ENCODE measurements at regions not wholly inside any gene's neighbourhood (a gene's known extent, or its start where the extent isn't known, plus 50 kb on each side); places are given as distances from the start of the nearest gene placed in this dataset.

GRCh38 chr14:97538749-97539410 lies 741.7 kb downstream of the VRK1 start:
- no peaks in the 10 kb centered on the region for H4K20me1 ChIP-seq
- no peak overlapping the region for H3K9ac ChIP-seq
- no peaks in the 10 kb centered on the region for H3K27me3 ChIP-seq
- TF ChIP-seq Cebpa-rat (IDR thresholded peaks at IDR 0.05), result no peak
- H3K4me1 ChIP-seq, result peaks cover 4 to 49% (median 7%) of the 10 kb centered on the region in 10 experiments; a peak in 19 of 20 replicates
- peak overlapping the region in 2 of 11 experiments; percentile 50 to 57; a peak in 5 of 22 replicates for H3K4me2 ChIP-seq
- peak overlapping the region in 1 of 11 experiments; percentile 21; a peak in 1 of 22 replicates for H3K27ac ChIP-seq
- no peaks in the 10 kb centered on the region for H3K36me3 ChIP-seq
- H3K9me3 ChIP-seq (replicated peaks in 1 of 11), result peaks cover 0 to 18% (median 0%) of the 10 kb centered on the region in 11 experiments; a peak in 8 of 22 replicates
- no peak overlapping the region for H3K4me3 ChIP-seq

GRCh38 chr14:97539411-97539795 lies 742.2 kb downstream of the VRK1 start:
- Histone ChIP-seq H3K9me3 (replicated peaks in 1 of 11) (peaks cover 0 to 18% (median 0%) of the 10 kb centered on the region in 11 experiments; a peak in 8 of 22 replicates), H4K20me1 (no peaks in the 10 kb centered on the region), H3K27ac (no peak overlapping the region), H3K36me3 (no peaks in the 10 kb centered on the region), H3K4me2 (peak overlapping the region in 2 of 11 experiments; percentile 50 to 57; a peak in 4 of 22 replicates), H3K4me3 (no peak overlapping the region), H3K27me3 (no peaks in the 10 kb centered on the region), H3K9ac (no peak overlapping the region), H3K4me1 (peaks cover 9 to 55% (median 13%) of the 10 kb centered on the region in 10 experiments; a peak in 19 of 20 replicates)
- TF ChIP-seq Cebpa-rat (IDR thresholded peaks at IDR 0.05), result no peak

GRCh38 chr14:97539884-97540283 lies 742.7 kb downstream of the VRK1 start:
- no peak for TF ChIP-seq Cebpa-rat (IDR thresholded peaks at IDR 0.05)
- Histone ChIP-seq H3K9me3 (replicated peaks in 1 of 11) (peaks cover 0 to 18% (median 0%) of the 10 kb centered on the region in 11 experiments; a peak in 8 of 22 replicates), H3K4me2 (peak overlapping the region in 2 of 11 experiments; percentile 50 to 57; a peak in 4 of 22 replicates), H3K4me1 (peaks cover 9 to 59% (median 15%) of the 10 kb centered on the region in 10 experiments; a peak in 19 of 20 replicates), H3K27ac (no peak overlapping the region), H3K9ac (no peak overlapping the region), H3K4me3 (no peak overlapping the region), H3K36me3 (no peaks in the 10 kb centered on the region), H4K20me1 (no peaks in the 10 kb centered on the region), H3K27me3 (no peaks in the 10 kb centered on the region)

GRCh38 chr14:97543221-97543620 lies 746.0 kb downstream of the VRK1 start:
- H3K4me2 ChIP-seq, result peak overlapping the region in 9 of 11 experiments; percentile 11 to 88 (median 64); a peak in 14 of 22 replicates
- no peak for TF ChIP-seq Cebpa-rat (IDR thresholded peaks at IDR 0.05)
- no peak overlapping the region for H3K27ac ChIP-seq

DNA sequence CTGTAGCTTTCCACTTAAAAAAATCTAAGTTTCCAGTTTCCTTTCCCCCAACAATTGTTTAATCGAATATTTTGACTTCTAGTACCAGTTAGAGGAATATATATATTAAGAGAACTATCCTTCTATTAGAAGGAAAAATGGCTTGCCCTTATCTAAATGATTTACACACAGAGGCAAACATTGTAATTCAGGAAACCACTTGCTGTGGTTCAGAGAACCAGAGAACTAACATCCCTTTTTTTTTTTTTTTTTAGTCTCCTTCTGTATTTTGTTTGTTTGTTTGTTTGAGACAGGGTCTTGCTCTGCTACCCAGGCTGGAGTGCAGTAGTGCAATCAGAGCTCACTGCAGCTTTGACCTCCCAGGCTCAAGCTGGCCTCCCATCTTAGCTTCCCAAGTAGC lies 746.6 kb downstream of the VRK1 start:
- Histone ChIP-seq H3K4me3 (no peak overlapping the region), H3K27me3 (no peaks in the 10 kb centered on the region), H3K4me2 (peak overlapping the region; percentile 2 to 88 (median 64); a peak in 19 of 22 replicates), H3K4me1 (peaks cover 9 to 62% (median 15%) of the 10 kb centered on the region in 10 experiments; a peak in 19 of 20 replicates), H3K27ac (peak overlapping the region in 6 of 11 experiments; percentile 11 to 78 (median 56); a peak in 10 of 22 replicates), H3K9me3 (replicated peaks in 1 of 11) (peaks cover 0 to 16% (median 0%) of the 10 kb centered on the region in 11 experiments; a peak in 8 of 22 replicates), H3K9ac (peak overlapping the region in 2 of 11 experiments; percentile 4 to 52; a peak in 3 of 22 replicates), H4K20me1 (no peaks in the 10 kb centered on the region), H3K36me3 (no peaks in the 10 kb centered on the region)
- no peak for TF ChIP-seq Cebpa-rat (IDR thresholded peaks at IDR 0.05)

More at GRCh38 chr14:97543221-97543620, 746.0 kb downstream of the VRK1 start:
- no peak overlapping the region for H3K4me3 ChIP-seq
- H4K20me1 ChIP-seq, result no peaks in the 10 kb centered on the region
- H3K27me3 ChIP-seq, result no peaks in the 10 kb centered on the region
- no peaks in the 10 kb centered on the region for H3K36me3 ChIP-seq
- H3K9ac ChIP-seq, result no peak overlapping the region
- peaks cover 9 to 68% (median 15%) of the 10 kb centered on the region in 10 experiments; a peak in 19 of 20 replicates for H3K4me1 ChIP-seq
- H3K9me3 ChIP-seq (replicated peaks in 1 of 11), result peaks cover 0 to 18% (median 0%) of the 10 kb centered on the region in 11 experiments; a peak in 8 of 22 replicates

GRCh38 chr14:97544571-97544970 lies 747.4 kb downstream of the VRK1 start:
- no peaks in the 10 kb centered on the region for H3K27me3 ChIP-seq
- H3K9ac ChIP-seq, result peak overlapping the region in 2 of 11 experiments; percentile 4 to 52; a peak in 2 of 22 replicates
- H3K4me1 ChIP-seq, result peaks cover 9 to 55% (median 15%) of the 10 kb centered on the region in 10 experiments; a peak in 19 of 20 replicates
- TF ChIP-seq Cebpa-rat (IDR thresholded peaks at IDR 0.05), result no peak
- H4K20me1 ChIP-seq, result no peaks in the 10 kb centered on the region
- no peaks in the 10 kb centered on the region for H3K36me3 ChIP-seq
- peak overlapping the region in 6 of 11 experiments; percentile 11 to 78 (median 56); a peak in 10 of 22 replicates for H3K27ac ChIP-seq
- H3K9me3 ChIP-seq (replicated peaks in 1 of 11), result peaks cover 0 to 9% (median 0%) of the 10 kb centered on the region in 11 experiments; a peak in 7 of 22 replicates
- H3K4me2 ChIP-seq, result peak overlapping the region in 9 of 11 experiments; percentile 11 to 88 (median 74); a peak in 15 of 22 replicates
- no peak overlapping the region for H3K4me3 ChIP-seq

- TF ChIP-seq Cebpa-rat (IDR thresholded peaks at IDR 0.05), result no peak
Observed at GRCh38 chr14:97546491-97547230, 749.5 kb downstream of the VRK1 start.

GRCh38 chr14:97550463-97550862 lies 753.3 kb downstream of the VRK1 start:
- TF ChIP-seq Cebpa-rat (IDR thresholded peaks at IDR 0.05), result no peak
- no peak overlapping the region for H3K27ac ChIP-seq

More at GRCh38 chr14:97546491-97547230, 749.5 kb downstream of the VRK1 start:
- Histone ChIP-seq H3K4me1 (peaks cover 9 to 41% (median 15%) of the 10 kb centered on the region in 10 experiments; a peak in 19 of 20 replicates), H3K9ac (no peak overlapping the region), H3K4me2 (no peak overlapping the region), H4K20me1 (no peaks in the 10 kb centered on the region), H3K27ac (no peak overlapping the region), H3K36me3 (no peaks in the 10 kb centered on the region), H3K4me3 (no peak overlapping the region), H3K27me3 (no peaks in the 10 kb centered on the region), H3K9me3 (replicated peaks in 1 of 11) (no peaks in the 10 kb centered on the region)

DNA sequence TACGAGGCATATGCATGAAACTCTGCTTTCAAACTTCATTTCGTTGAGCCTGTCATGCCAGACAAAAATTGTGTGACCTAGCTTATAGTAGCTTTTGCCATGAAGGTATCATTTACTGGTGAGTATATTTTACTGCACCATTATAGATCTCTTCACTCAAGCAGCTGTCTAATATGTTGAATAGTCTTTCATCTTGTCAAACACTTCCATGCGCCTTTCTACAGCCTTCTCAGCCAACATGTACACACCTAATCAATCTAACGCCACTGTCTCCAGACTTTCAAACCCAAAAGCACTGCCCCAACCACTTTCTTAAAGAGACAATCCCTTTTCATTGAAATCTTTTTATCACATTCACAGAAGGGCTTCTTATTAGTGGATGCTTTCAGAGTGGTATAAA lies 757.4 kb downstream of the VRK1 start:
- H3K27me3 ChIP-seq, result no peaks in the 10 kb centered on the region
- no peak overlapping the region for H3K4me2 ChIP-seq
- H3K9ac ChIP-seq, result no peak overlapping the region
- H3K9me3 ChIP-seq (replicated peaks in 1 of 11), result no peaks in the 10 kb centered on the region
- H3K36me3 ChIP-seq, result no peaks in the 10 kb centered on the region
- TF ChIP-seq Cebpa-rat (IDR thresholded peaks at IDR 0.05), result no peak
- no peak overlapping the region for H3K27ac ChIP-seq
- H3K4me3 ChIP-seq, result no peak overlapping the region
- no peaks in the 10 kb centered on the region for H4K20me1 ChIP-seq
- H3K4me1 ChIP-seq, result no peaks in the 10 kb centered on the region

More at GRCh38 chr14:97550463-97550862, 753.3 kb downstream of the VRK1 start:
- Histone ChIP-seq H3K36me3 (no peaks in the 10 kb centered on the region), H4K20me1 (no peaks in the 10 kb centered on the region), H3K4me2 (no peak overlapping the region), H3K9ac (no peak overlapping the region), H3K4me1 (peaks cover 0 to 4% (median 0%) of the 10 kb centered on the region in 10 experiments; a peak in 3 of 20 replicates), H3K9me3 (replicated peaks in 1 of 11) (no peaks in the 10 kb centered on the region), H3K4me3 (no peak overlapping the region), H3K27me3 (no peaks in the 10 kb centered on the region)

Data from BLaER1 treated with 17β-estradiol and CSF1 and Interleukin-3, amounts not matched to agents 10 nM and 100 nM (cell line).